ENCODE measurements at regions not wholly inside any gene's neighbourhood (a gene's known extent, or its start where the extent isn't known, plus 50 kb on each side); places are given as distances from the start of the nearest gene placed in this dataset.

- Mint-ChIP-seq H3K9me3 (peaks cover 11% of the 10 kb centered on the region), H3K36me3 (ENCODE audit: low read depth) (peaks cover 12% of the 10 kb centered on the region), H3K4me1 (ENCODE audit: low read depth) (peaks cover 75% of the 10 kb centered on the region), H3K4me3 (no peak overlapping the region), H3K27ac (no peak overlapping the region), H3K27me3 (no peaks in the 10 kb centered on the region)
- DNase-seq = no peak
Observed at GRCh38 chr17:77875881-77876509, 82.5 kb upstream of the TNRC6C start.

- Mint-ChIP-seq H3K4me3 (no peak overlapping the region), H3K9me3 (peaks cover 11% of the 10 kb centered on the region), H3K36me3 (ENCODE audit: low read depth) (peaks cover 12% of the 10 kb centered on the region), H3K4me1 (ENCODE audit: low read depth) (peaks cover 79% of the 10 kb centered on the region), H3K27me3 (no peaks in the 10 kb centered on the region), H3K27ac (no peak overlapping the region)
- no peak for DNase-seq
Observed at GRCh38 chr17:77877036-77877435, 81.5 kb upstream of the TNRC6C start.

GRCh38 chr17:77877646-77878355 is 80.7 kb upstream of the TNRC6C start:
- H3K27me3 Mint-ChIP-seq = no peaks in the 10 kb centered on the region
- peaks cover 79% of the 10 kb centered on the region for H3K4me1 Mint-ChIP-seq (ENCODE audit: low read depth)

GRCh38 chr17:77879226-77879895 is 79.1 kb upstream of the TNRC6C start:
- Mint-ChIP-seq H3K4me1 (ENCODE audit: low read depth) (peaks cover 78% of the 10 kb centered on the region), H3K9me3 (peaks cover 11% of the 10 kb centered on the region), H3K4me3 (no peak overlapping the region), H3K36me3 (ENCODE audit: low read depth) (peaks cover 12% of the 10 kb centered on the region), H3K27ac (no peak overlapping the region), H3K27me3 (no peaks in the 10 kb centered on the region)
- DNase-seq = no peak

More at GRCh38 chr17:77877646-77878355, 80.7 kb upstream of the TNRC6C start:
- H3K36me3 Mint-ChIP-seq (ENCODE audit: low read depth) = peaks cover 12% of the 10 kb centered on the region
- peaks cover 11% of the 10 kb centered on the region for H3K9me3 Mint-ChIP-seq
- H3K4me3 Mint-ChIP-seq = no peak overlapping the region
- DNase-seq = no peak
- H3K27ac Mint-ChIP-seq = no peak overlapping the region

GRCh38 chr17:77879896-77880280 is 78.6 kb upstream of the TNRC6C start:
- Mint-ChIP-seq H3K4me3 (no peak overlapping the region), H3K27me3 (no peaks in the 10 kb centered on the region), H3K27ac (no peak overlapping the region), H3K4me1 (ENCODE audit: low read depth) (peaks cover 81% of the 10 kb centered on the region), H3K36me3 (ENCODE audit: low read depth) (peaks cover 12% of the 10 kb centered on the region), H3K9me3 (peaks cover 11% of the 10 kb centered on the region)
- DNase-seq = no peak

GRCh38 chr17:77880711-77881450 is 77.6 kb upstream of the TNRC6C start:
- H3K27me3 Mint-ChIP-seq = no peaks in the 10 kb centered on the region
- no peak for DNase-seq
- H3K4me1 Mint-ChIP-seq (ENCODE audit: low read depth) = peaks cover 81% of the 10 kb centered on the region
- H3K36me3 Mint-ChIP-seq (ENCODE audit: low read depth) = peaks cover 5% of the 10 kb centered on the region
- no peak overlapping the region for H3K4me3 Mint-ChIP-seq
- no peak overlapping the region for H3K27ac Mint-ChIP-seq
- peaks cover 4% of the 10 kb centered on the region for H3K9me3 Mint-ChIP-seq

- Mint-ChIP-seq H3K27me3 (peaks cover 5% of the 10 kb centered on the region), H3K4me1 (ENCODE audit: low read depth) (peaks cover 86% of the 10 kb centered on the region), H3K4me3 (peak overlapping the region; percentile 38), H3K9me3 (no peaks in the 10 kb centered on the region), H3K27ac (peak overlapping the region; percentile 63), H3K36me3 (ENCODE audit: low read depth) (peaks cover 2% of the 10 kb centered on the region)
- DNase-seq = peak; percentile 71
Observed at GRCh38 chr17:77881545-77881944, 77.0 kb upstream of the TNRC6C start.

GRCh38 chr17:77882040-77882439 is 76.5 kb upstream of the TNRC6C start:
- Mint-ChIP-seq H3K36me3 (ENCODE audit: low read depth) (no peaks in the 10 kb centered on the region), H3K4me1 (ENCODE audit: low read depth) (peaks cover 88% of the 10 kb centered on the region), H3K27me3 (peaks cover 5% of the 10 kb centered on the region), H3K9me3 (no peaks in the 10 kb centered on the region), H3K27ac (peak overlapping the region; percentile 89), H3K4me3 (peak overlapping the region; percentile 54)
- DNase-seq = no peak

GRCh38 chr17:77882481-77883212 is 75.9 kb upstream of the TNRC6C start:
- peaks cover 88% of the 10 kb centered on the region for H3K4me1 Mint-ChIP-seq (ENCODE audit: low read depth)
- H3K9me3 Mint-ChIP-seq = no peaks in the 10 kb centered on the region

GRCh38 chr17:77883213-77883650 is 75.3 kb upstream of the TNRC6C start:
- Mint-ChIP-seq H3K36me3 (ENCODE audit: low read depth) (no peaks in the 10 kb centered on the region), H3K9me3 (no peaks in the 10 kb centered on the region), H3K27ac (peak overlapping the region; percentile 75), H3K27me3 (peaks cover 5% of the 10 kb centered on the region), H3K4me3 (no peak overlapping the region), H3K4me1 (ENCODE audit: low read depth) (peaks cover 88% of the 10 kb centered on the region)
- DNase-seq = no peak

More at GRCh38 chr17:77882481-77883212, 75.9 kb upstream of the TNRC6C start:
- peak; percentile 83 for DNase-seq
- H3K4me3 Mint-ChIP-seq = peak overlapping the region; percentile 54
- H3K36me3 Mint-ChIP-seq (ENCODE audit: low read depth) = no peaks in the 10 kb centered on the region
- peaks cover 5% of the 10 kb centered on the region for H3K27me3 Mint-ChIP-seq
- peak overlapping the region; percentile 89 for H3K27ac Mint-ChIP-seq

- Mint-ChIP-seq H3K27me3 (peaks cover 5% of the 10 kb centered on the region), H3K4me1 (ENCODE audit: low read depth) (peaks cover 86% of the 10 kb centered on the region), H3K27ac (peak overlapping the region; percentile 75), H3K36me3 (ENCODE audit: low read depth) (no peaks in the 10 kb centered on the region), H3K4me3 (no peak overlapping the region), H3K9me3 (no peaks in the 10 kb centered on the region)
- peak; percentile 42 for DNase-seq
Observed at GRCh38 chr17:77884019-77884418, 74.5 kb upstream of the TNRC6C start.

- Mint-ChIP-seq H3K27me3 (peaks cover 5% of the 10 kb centered on the region), H3K36me3 (ENCODE audit: low read depth) (no peaks in the 10 kb centered on the region), H3K9me3 (no peaks in the 10 kb centered on the region), H3K27ac (no peak overlapping the region), H3K4me1 (ENCODE audit: low read depth) (peaks cover 77% of the 10 kb centered on the region), H3K4me3 (no peak overlapping the region)
- DNase-seq = no peak
Observed at GRCh38 chr17:77884967-77885641, 73.4 kb upstream of the TNRC6C start.

- H3K27me3 Mint-ChIP-seq = peaks cover 5% of the 10 kb centered on the region
- no peak overlapping the region for H3K4me3 Mint-ChIP-seq
- no peaks in the 10 kb centered on the region for H3K36me3 Mint-ChIP-seq (ENCODE audit: low read depth)
Observed at GRCh38 chr17:77885678-77886386, 72.7 kb upstream of the TNRC6C start.

More at GRCh38 chr17:77885678-77886386, 72.7 kb upstream of the TNRC6C start:
- H3K4me1 Mint-ChIP-seq (ENCODE audit: low read depth) = peaks cover 70% of the 10 kb centered on the region
- DNase-seq = no peak
- H3K9me3 Mint-ChIP-seq = no peaks in the 10 kb centered on the region
- no peak overlapping the region for H3K27ac Mint-ChIP-seq

All from activated T-cell treated with anti-CD3 and anti-CD28 coated beads, Interleukin-2, amount 50 U/mL, for 24 hours (primary cell).